Parathyroid adenoma (tissue), 2 donors: ENCODE measurements at regions not wholly inside any gene's neighbourhood (a gene's known extent, or its start where the extent isn't known, plus 50 kb on each side); places are given as distances from the start of the nearest gene placed in this dataset.

Experiments used
- H2AFZ ChIP-seq: fragments of 300-600 bp; sonication (generic); one replicate; pipeline ENCODE4 v1.7.0; 2017; ENCODE audit warnings: antibody characterized with exemption, mild to moderate bottlenecking
- H3K27ac ChIP-seq: fragments of 300-600 bp; sonication (generic); one replicate; pipeline ENCODE4 v1.7.0; 2017
- H3K27me3 ChIP-seq: fragments of 300-600 bp; sonication (generic); one replicate; pipeline ENCODE4 v1.7.0; 2017; ENCODE audit warnings: low read length; ENCODE audit not compliant: control insufficient read depth, insufficient read depth
- H3K36me3 ChIP-seq: fragments of 300-600 bp; sonication (generic); one replicate; pipeline ENCODE4 v1.7.0; 2017; ENCODE audit warnings: low read length; ENCODE audit not compliant: control insufficient read depth, insufficient read depth
- H3K4me1 ChIP-seq: fragments of 300-600 bp; sonication (generic); one replicate; pipeline ENCODE4 v1.7.0; 2017; ENCODE audit warnings: control low read depth
- H3K4me2 ChIP-seq: fragments of 300-600 bp; sonication (generic); one replicate; pipeline ENCODE4 v1.7.0; 2017; ENCODE audit warnings: low read length
- H3K4me3 ChIP-seq: fragments of 300-600 bp; sonication (generic); one replicate; pipeline ENCODE4 v1.7.0; 2017; ENCODE audit warnings: low read depth, low read length
- H3K79me2 ChIP-seq: fragments of 300-600 bp; sonication (generic); one replicate; pipeline ENCODE4 v1.7.0; 2017; ENCODE audit warnings: control low read depth
- H3K9ac ChIP-seq: fragments of 300-600 bp; sonication (generic); one replicate; pipeline ENCODE4 v1.7.0; 2017; ENCODE audit warnings: mild to moderate bottlenecking
- H3K9me3 ChIP-seq: fragments of 300-600 bp; sonication (generic); one replicate; pipeline ENCODE4 v1.7.0; 2017; ENCODE audit warnings: low read length; ENCODE audit not compliant: control insufficient read depth
- CTCF ChIP-seq: fragments of 300-600 bp; sonication (generic); IDR thresholded peaks from one replicate; pipeline ENCODE4 v1.7.0; 2017; ENCODE audit warnings: antibody characterized with exemption, mild to moderate bottlenecking
- donor health status: primary hyperparathyroidism.

DNA sequence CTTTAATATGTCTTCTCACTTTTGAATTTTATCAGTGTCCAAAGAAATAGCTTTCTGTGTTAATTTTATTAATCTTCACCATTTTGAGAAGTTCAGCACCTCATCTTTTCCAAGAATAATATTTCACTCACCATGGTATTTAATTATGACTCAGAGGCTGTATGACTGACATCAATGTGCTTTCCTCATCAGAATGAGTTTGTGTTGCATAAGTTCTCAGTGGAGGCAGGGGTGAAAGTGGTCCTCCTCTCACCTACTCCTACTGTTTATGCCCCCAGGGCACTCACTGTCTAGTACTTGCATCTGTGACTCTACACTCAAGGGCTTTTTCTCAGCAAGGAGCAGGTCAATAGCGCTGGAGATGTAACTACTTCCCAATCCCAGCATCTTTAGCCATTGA lies 905.3 kb upstream of the INTU start:
- no peak for TF ChIP-seq CTCF
- no peaks in the 10 kb centered on the region for H3K4me1 ChIP-seq

GRCh38 chr4:126731062-126731461 lies 901.7 kb upstream of the INTU start:
- no peak overlapping the region for H3K27ac ChIP-seq
- no peak overlapping the region for H2AFZ ChIP-seq
- no peak overlapping the region for H3K9ac ChIP-seq
- no peaks in the 10 kb centered on the region for H3K27me3 ChIP-seq
- no peak overlapping the region for H3K4me3 ChIP-seq
- H3K4me2 ChIP-seq, result no peak overlapping the region
- H3K9me3 ChIP-seq, result no peaks in the 10 kb centered on the region
- no peaks in the 10 kb centered on the region for H3K79me2 ChIP-seq
- H3K4me1 ChIP-seq, result no peaks in the 10 kb centered on the region
- TF ChIP-seq CTCF, result no peak
- H3K36me3 ChIP-seq, result no peaks in the 10 kb centered on the region

More for the DNA sequence above, 905.3 kb upstream of the INTU start:
- Histone ChIP-seq H2AFZ (no peak overlapping the region), H3K9ac (no peak overlapping the region), H3K9me3 (no peaks in the 10 kb centered on the region), H3K4me3 (no peak overlapping the region), H3K79me2 (no peaks in the 10 kb centered on the region), H3K27ac (no peak overlapping the region), H3K36me3 (no peaks in the 10 kb centered on the region), H3K27me3 (no peaks in the 10 kb centered on the region), H3K4me2 (no peak overlapping the region)

DNA sequence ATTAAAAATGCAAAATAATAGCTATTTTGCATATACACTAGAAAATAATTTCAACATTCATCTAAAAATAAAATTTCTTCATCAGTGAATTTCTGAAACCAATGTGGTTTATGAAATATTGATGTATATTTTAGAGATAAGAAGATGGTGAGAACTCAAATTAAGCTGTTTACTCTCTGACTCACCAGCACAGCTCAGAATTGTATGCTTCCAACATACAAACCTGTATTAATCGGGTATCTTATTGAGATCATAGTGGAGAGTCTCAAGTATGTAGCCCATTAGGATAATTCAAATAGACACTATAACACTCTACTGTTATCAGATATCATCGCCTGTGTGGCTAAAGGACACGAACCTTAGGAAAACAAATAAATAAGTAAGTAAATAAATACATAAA lies 899.5 kb upstream of the INTU start:
- no peaks in the 10 kb centered on the region for H3K36me3 ChIP-seq
- no peak overlapping the region for H3K27ac ChIP-seq
- no peaks in the 10 kb centered on the region for H3K9me3 ChIP-seq
- H3K79me2 ChIP-seq, result no peaks in the 10 kb centered on the region
- TF ChIP-seq CTCF, result no peak
- H3K4me1 ChIP-seq, result no peaks in the 10 kb centered on the region
- H3K27me3 ChIP-seq, result no peaks in the 10 kb centered on the region
- H3K4me2 ChIP-seq, result no peak overlapping the region
- no peak overlapping the region for H3K9ac ChIP-seq
- no peak overlapping the region for H2AFZ ChIP-seq
- H3K4me3 ChIP-seq, result no peak overlapping the region

DNA sequence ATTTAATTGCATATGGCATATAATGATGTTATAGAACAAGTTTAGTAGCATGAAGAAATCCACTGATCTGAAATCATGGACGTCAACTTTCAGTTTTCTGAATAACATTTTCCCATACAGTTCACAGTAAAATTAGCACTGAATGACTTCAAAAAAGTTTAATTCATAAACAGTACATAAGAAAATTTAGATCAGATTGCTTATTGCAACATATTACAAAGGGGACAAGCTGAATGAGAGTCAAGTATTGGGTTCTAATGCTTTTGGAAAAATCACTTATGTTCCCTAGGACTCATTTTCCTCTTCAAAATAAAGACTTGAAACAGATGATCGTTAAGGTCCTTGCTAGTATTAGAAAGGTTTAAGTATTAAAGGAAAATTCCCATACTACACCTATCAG lies 898.3 kb upstream of the INTU start:
- Histone ChIP-seq H3K79me2 (no peaks in the 10 kb centered on the region), H2AFZ (no peak overlapping the region), H3K27ac (no peak overlapping the region), H3K9me3 (no peaks in the 10 kb centered on the region), H3K4me1 (no peaks in the 10 kb centered on the region), H3K4me3 (no peak overlapping the region), H3K9ac (no peak overlapping the region), H3K4me2 (no peak overlapping the region), H3K36me3 (no peaks in the 10 kb centered on the region), H3K27me3 (no peaks in the 10 kb centered on the region)
- TF ChIP-seq CTCF, result no peak

GRCh38 chr4:126735294-126736132 lies 897.2 kb upstream of the INTU start:
- Histone ChIP-seq H3K27ac (no peak overlapping the region), H3K4me1 (no peaks in the 10 kb centered on the region), H3K79me2 (no peaks in the 10 kb centered on the region), H3K4me3 (no peak overlapping the region), H3K9me3 (no peaks in the 10 kb centered on the region), H3K4me2 (no peak overlapping the region), H3K27me3 (no peaks in the 10 kb centered on the region), H3K36me3 (no peaks in the 10 kb centered on the region), H3K9ac (no peak overlapping the region), H2AFZ (no peak overlapping the region)
- TF ChIP-seq CTCF, result no peak
